ENCODE measurements at regions not wholly inside any gene's neighbourhood (a gene's known extent, or its start where the extent isn't known, plus 50 kb on each side); places are given as distances from the start of the nearest gene placed in this dataset.
"Not testable (repeated sequence)": the region's sequence is repeated elsewhere in the genome, so short reads cannot be mapped to it uniquely, and the experiment has no call there.

DNA sequence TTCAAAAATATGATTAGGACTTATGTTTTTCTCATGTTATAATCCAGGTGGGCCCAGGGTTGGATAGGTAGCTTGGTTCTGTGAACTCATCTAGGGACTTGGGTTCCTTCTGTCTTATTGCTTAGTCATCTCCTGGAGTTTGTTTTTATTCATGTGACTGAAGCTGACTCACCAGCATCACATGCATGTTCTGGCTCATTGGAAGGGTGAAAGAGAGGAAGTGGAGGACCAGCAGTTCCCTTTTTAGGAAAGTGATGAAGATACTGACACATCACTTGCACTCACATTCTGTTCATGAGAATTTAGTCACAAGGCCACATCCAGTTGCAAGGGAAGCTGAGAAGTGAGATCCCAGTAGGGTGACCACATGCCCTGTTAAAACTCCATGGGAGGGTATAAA is 95.9 kb downstream of the NPIPB5 start:
- TF ChIP-seq CTCF, POLR2A (IDR thresholded peaks at IDR 0.05): not testable (repeated sequence)
